Hematopoietic multipotent progenitor cell (in vitro differentiated cells): ENCODE measurements at regions not wholly inside any gene's neighbourhood (a gene's known extent, or its start where the extent isn't known, plus 50 kb on each side); places are given as distances from the start of the nearest gene placed in this dataset.
A peak's percentile ranks its signal among the peaks of the same experiment; 100 is the strongest.

Experiments
- DNase-seq, 3 donors: peaks; one replicate each; pipeline ENCODE4 v3.0.0-alpha.2; 2011 to 2015; ENCODE audit warnings: low read depth in 2 of 3, low spot score in 2 of 3

DNA sequence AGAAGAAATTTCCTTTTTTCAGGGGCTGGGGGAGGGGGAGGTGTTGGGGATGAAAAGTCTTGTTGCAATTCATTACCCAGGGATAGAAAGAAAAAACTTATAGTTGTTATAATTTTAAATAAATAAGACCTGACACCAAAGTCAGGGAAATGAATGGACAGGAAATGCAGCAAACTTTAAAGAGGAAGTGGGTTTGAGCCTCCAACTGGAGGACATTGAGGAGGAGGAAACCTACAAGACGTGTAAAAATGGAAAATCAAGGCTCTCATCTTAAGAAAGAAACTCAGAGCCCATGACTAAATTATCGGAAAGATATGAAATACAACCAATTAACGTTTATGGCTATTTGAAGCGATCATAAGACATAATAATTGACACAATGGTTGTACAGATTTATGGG lies 54.4 kb downstream of the NIBAN1 start:
- DNase-seq, result no peak

DNA sequence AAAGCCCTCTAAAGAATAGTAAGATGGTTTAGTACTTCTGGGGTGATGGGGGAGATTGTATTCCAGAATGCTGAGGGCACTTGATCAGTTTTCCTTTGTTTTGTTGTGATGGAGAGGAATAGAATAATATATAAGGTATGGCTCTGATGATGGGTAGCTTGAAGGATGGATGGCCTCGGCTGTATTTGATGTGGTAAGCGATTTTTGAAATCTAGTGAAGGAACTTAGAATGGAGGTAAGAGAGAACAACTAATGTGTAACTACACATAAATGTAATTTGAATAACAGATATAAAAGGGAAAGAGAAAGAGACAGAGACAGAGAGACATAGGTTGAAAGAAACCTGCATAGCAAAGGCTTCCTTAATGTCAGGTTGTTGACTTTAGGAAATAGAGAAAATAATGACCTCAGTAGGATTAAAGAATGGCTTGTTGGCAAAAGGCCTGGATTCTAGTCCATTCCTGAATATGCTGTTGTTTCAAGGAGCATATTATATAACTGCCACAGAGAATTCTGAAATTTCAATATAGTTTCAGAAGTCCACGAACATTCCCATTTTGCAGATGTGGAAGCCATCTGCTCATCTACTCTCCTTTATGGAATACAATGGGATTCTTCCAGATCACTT lies 58.7 kb downstream of the NIBAN1 start:
- no peak for DNase-seq

GRCh38 chr1:184914149-184914548 lies 60.2 kb downstream of the NIBAN1 start:
- no peak for DNase-seq

DNA sequence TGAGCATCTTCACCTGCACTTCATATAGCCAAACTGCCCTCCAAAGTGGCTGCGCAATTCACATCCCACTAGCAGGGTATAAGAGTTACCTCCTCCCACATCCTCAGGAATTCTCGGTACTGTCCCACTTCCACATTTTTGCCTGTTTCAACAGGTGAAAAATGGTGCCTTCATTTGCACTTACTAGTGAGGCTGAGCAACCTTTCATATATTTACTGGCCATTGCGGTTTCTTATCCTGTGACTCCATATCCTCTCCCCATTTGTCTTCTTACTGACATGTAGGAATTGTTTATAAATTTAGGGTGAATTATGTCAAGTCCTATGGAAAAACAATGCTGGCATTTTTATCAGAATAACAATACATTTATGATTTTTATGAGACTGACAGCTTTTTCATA lies 61.9 kb downstream of the NIBAN1 start:
- DNase-seq, result no peak

- DNase-seq, result no peak
Measured at GRCh38 chr1:184911830-184912229, 62.5 kb downstream of the NIBAN1 start.

DNA sequence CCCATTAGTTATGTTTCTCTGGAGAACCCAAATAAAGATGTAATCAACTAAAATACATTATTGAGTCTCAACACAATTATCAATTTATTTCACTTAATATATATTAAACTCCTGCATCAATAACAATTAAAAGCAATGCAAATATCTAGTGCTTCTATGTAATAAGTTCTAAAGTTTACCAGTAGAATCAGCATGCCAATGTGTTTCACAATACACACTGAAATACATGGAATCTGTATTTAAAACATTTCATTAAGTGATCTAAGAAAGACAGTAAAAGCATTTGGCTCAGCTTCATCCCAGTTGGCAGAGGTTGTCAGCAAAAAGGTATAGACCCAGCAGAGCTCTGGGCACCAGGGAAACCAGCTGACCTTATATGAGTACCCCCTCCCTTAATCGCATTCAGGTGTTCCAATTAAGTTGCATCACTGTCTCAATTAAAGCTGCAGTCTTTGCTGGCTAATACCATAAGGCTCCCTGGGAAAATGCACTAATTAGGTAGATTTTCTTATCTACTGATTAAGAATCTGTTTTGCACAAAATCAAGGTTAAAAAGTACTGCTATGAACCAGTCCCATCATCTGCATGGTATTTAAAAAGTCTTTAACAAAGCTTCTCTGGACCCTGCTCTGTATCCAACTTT lies 63.1 kb downstream of the NIBAN1 start:
- no peak for DNase-seq

DNA sequence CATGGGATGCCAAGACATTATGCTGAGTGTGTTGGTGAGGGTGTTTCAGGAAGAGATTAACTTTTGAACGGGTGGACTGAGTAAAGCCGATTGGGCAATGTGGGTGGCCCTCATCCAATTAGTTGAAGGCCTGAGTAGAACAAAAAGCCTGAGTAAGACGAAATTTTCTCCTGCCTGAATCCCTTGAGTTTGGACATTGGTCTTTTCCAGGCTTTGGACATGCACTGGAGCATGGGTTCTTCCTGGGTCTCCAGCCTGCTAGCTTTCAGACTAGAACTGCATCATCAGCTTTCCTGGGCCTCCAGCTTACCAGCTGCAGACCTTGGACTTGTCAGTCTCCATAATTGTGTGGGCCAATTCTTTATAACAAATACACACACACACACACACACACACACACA lies 63.6 kb downstream of the NIBAN1 start:
- no peak for DNase-seq

DNA sequence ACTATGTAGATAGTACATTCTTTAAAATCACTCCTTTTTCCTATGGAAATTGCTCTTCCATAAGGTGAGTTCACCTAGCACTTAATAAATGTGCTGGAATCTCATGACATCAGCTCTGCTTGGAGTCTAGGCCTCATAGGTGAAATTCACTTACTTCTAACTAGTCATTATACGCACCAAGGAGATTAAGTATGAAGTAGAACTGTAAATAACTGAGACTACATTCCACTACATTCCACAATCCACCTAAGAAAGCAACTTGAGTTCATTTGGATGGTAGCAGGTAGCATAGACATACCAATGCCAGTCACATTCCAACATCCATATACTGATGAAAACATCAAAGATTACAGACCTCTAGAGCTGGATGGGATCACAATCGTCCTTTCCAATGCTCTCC lies 64.3 kb downstream of the NIBAN1 start:
- no peak for DNase-seq

- no peak for DNase-seq
Measured at GRCh38 chr1:184909019-184909418, 65.3 kb downstream of the NIBAN1 start.

- DNase-seq, result no peak
Measured at GRCh38 chr1:184908506-184908905, 65.8 kb downstream of the NIBAN1 start.

DNA sequence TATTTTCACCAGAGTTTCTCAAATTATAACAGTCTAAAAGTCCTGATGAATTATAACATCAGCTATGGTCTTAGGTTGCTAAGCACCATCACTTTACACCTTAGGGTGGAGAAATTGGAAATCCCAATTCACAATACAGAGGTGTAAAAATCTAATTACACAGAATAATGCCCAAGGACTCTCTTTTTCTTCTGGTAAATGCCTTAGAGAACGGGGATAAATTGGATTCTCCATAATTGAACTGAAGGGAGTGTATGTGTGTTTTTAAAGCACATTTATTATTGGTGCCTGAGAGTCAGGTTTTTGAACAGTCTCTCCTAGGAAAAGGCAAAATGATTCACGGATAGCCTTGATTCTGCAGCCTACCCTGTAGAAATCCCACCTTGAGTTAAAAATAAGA lies 66.8 kb downstream of the NIBAN1 start:
- DNase-seq, result no peak

GRCh38 chr1:184906761-184907160 lies 67.5 kb downstream of the NIBAN1 start:
- no peak for DNase-seq

DNA sequence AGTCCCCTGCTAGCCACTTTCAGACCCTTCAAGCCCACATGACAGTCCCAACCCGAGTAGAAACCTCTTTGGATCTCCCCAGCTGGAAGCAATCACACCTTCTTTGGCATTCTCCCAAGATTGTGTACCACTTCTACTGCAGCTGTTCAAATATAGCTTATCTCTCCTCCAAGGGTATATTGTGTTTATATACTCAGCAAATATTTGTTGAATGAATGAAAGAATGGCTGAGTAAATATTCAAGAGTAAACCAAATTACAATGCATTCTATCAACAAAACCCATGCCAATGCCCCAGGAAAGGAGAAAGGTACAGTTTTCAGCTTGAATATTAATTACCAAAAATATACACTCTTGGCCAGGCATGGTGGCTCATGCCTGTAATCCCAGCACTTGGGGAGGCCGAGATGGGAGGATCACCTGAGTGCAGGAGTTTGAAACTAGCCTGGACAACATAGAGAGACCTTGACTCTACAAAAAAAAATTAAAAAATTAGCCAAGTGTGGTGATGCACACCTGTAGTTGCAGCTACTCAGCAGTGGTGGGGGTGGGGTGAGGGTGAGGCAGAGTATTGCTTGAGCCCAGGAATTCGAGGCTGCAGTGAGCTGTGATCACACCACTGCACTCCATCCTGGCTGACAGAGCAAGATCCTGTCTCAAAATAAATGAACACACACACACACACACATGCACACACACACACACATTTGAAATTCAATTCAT lies 68.5 kb downstream of the NIBAN1 start:
- no peak for DNase-seq

DNA sequence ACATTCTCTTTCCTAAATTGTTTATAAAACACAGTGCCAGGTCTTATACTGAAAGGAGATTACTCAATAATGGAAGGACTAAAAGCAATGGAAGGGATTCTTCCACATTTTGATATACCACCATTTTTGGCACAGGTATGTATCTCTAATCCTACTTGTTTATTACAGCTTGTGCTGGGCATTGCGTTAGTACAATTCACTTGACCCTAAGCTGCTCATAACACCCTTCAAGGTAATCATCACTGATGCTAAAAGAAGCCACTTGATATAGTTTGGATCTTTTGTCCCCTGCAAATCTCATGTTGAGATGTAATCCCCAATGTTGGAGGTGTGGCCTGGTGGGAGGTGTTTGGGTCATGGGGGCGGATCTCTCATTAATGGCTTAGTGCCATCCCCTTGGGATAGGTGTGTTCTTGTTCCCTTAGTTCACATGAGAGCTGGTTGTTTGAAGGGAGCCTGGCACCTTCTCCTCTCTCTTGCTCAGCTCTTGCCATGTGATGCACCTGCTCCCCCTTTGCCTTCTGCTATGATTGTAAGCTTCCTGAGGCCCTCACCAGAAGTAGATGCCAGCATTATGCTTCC lies 71.1 kb downstream of the NIBAN1 start:
- DNase-seq, result no peak

- no peak for DNase-seq
Measured at GRCh38 chr1:184900507-184900906, 73.8 kb downstream of the NIBAN1 start.

DNA sequence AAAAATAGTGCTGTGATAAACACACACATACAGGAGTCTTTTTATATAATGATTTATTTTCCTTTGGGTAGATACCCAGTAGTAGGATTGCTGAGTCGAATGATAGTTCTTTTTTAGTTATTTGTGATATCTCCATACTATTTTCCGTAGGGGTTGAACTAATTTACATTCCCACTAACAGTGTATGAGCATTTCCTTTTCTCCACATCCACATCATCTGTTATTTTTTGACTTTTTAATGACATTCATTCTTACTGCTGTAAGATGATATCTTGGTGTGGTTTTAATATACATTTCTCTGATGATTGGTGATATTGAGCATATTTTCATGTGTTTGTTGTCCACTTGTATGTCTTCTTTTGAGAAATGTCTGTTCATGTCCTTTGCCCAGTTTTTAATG lies 78.3 kb downstream of the NIBAN1 start:
- DNase-seq, result no peak

GRCh38 chr1:184895086-184895485 lies 79.2 kb downstream of the NIBAN1 start:
- DNase-seq, result no peak

DNA sequence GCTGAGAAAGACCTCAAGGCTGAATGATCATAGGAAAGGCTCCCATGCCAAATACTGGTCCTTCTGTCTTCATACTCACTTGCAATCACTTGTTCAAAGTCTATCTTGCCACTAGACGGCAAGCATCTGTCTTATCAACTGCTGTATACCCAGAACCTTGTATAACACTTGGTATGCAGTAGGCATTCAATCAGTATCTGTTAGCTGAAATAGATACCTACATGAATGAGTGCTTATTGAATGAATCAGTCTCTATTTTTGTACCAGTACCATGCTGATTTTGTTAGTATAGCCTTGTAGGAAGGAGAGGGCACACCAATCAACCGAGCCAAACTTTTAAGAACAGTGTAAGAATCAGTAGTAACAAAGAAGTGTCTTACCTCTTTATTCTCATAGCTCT lies 80.6 kb downstream of the NIBAN1 start:
- DNase-seq, result no peak

DNA sequence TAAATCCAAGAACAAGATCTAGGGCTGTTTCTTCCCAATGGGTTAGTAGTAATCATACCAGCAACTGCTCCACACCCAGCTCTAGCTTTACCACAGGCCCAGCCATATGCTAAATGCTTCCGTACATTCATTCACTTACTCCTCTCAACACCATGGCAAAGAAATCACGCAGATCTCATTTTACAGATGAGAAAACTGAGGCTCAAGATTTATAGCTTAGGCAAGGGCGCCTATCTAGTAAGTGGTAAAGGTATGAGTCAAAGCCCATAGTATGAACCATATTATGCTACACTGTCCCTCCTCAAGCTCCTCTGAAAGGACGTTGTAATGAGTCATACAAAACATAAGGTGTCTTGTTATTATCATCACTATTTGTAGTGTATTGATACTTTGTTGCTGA lies 82.2 kb downstream of the NIBAN1 start:
- DNase-seq, result no peak

DNA sequence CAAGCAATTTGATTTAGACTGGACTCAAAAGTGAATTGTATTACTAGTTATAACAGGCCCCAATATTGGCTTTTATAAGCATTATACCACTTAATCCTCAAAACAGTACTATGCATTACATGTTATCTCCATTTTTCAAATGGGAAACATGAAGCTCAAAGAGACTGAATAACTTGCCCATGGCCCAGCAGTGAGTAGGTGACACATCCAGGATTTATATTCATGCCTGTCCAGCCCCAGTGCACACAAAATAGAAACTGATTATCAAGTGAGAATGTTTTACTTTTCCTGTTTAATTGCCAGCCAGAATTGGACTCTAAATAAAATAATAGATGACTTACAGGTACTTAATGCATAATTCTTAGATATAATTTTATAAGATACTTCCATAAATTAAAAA lies 82.9 kb downstream of the NIBAN1 start:
- DNase-seq, result no peak

GRCh38 chr1:184890539-184890973 lies 83.8 kb downstream of the NIBAN1 start:
- peak; percentile 23 to 64 (median 23) for DNase-seq

DNA sequence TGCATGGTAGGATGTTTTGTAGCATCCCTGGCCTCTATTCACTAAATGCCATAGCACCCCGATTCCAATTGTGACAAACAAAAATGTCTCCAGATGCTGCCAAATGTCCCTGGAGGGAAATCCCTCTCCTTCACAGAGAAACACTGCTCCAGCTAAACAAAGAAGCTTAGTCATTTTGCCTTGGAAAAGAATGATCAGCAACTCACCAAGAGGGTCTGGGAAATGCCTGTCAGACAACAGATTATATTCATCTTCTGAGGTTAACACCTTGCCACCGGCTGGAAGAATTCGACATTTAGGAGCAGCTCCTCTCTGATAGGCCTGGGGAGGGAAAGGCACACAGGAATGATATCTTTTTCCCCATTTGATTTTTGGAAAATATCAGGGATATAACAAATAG lies 84.4 kb downstream of the NIBAN1 start:
- DNase-seq, result no peak
